Brain pericyte (primary cell): ENCODE measurements at regions not wholly inside any gene's neighbourhood (a gene's known extent, or its start where the extent isn't known, plus 50 kb on each side); places are given as distances from the start of the nearest gene placed in this dataset.

Experiments used
- DNase-seq: peaks from one replicate; pipeline ENCODE4 v3.0.0-alpha.2; 2012; ENCODE audit warnings: low read depth, low spot score

DNA sequence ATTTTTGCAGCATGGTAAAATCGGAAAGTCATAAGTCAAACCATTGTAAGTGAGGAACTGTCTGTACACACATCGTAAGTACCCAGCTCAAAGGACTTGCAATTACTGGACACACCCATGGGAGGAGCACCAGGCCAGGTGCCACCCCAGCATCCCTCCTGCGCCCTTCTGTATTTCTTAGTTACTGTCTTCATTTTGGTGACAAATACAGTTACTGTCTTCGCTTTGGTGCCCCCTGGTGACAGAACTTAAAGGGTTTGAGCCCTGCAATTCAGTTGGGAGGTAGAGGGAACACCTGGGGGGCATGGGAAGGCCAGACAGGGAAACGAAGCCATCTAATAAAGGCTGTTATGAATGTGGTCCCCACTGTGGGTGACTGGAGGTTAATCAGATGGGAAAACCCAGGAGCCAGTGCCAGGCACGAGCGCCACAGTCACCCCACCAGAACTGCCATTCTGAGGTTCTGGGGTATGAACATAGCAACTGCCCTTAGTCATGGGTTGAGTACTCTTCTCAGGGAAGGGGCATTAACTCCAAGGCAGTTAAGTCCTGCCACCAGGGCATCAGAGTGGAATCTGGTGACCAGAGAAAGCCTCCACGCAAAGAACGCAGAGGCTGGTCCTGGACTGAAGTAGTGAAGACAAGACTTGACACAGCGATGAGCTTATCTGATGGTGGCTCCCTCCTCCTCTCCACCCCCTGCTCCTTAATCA is 612.9 kb downstream of the PTPRU start:
- DNase-seq = no peak

DNA sequence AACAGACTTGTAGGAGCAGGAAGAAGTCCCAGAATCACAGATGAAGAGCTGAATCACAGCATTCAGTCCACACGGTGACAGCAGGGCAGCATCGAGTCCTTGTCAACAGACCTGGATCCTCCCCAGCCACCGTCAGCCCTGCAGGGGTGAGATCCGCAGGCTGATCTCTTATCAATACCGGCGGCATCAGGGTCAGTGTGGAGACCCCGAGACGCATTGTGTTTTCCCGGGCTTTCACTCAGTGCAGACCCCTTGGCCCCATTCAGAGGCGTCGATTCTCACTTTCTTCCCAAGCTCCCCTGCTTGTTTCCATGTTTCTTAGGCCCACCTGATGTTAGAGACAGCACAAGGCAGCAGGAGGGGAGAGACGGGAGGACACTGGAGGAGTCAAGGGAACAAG is 609.6 kb downstream of the PTPRU start:
- no peak for DNase-seq

DNA sequence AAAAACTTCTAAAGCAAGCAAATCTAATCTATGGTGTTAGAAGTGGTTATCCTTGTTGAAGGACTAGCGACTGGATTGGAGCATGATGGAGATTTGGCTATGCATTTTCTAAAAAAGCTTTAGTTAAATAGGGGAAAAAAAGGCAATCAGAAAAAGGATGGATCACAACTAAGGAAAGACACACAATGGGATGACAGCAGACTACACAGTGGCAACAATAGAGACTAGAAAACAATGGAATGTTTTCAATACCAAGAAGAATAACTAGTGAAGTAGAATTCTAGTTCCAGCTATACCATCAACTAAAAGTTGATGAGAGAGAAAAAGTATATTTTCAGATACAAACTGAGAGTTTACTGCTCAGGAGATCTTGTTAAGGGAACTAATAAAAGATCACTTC is 605.8 kb downstream of the PTPRU start:
- no peak for DNase-seq

- DNase-seq = no peak
These were observed 603.4 kb downstream of the PTPRU start for GRCh38 chr1:29839726-29840125.

- DNase-seq = no peak
These were observed 602.5 kb downstream of the PTPRU start for GRCh38 chr1:29838738-29839320.

- no peak for DNase-seq
These were observed 600.6 kb downstream of the PTPRU start for GRCh38 chr1:29836651-29837646.

DNA sequence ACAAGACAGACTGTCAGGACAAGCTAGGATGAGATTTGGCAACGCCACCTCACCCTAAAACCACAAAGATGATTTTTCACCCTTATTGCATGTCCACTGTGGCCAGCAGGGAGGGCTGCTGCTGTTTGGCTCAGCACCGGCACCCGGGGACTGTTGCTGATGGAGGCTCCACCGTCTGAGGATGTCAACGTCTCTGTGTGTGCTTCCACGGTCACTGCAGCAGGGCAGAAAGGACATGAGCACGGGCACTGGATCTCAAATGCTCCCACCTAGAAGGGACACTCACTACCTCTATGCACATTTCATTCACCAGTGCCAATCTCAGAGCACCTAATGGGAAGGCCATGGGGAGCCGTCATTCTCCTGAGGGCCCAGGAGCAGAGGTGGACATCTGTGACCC is 599.6 kb downstream of the PTPRU start:
- no peak for DNase-seq

DNA sequence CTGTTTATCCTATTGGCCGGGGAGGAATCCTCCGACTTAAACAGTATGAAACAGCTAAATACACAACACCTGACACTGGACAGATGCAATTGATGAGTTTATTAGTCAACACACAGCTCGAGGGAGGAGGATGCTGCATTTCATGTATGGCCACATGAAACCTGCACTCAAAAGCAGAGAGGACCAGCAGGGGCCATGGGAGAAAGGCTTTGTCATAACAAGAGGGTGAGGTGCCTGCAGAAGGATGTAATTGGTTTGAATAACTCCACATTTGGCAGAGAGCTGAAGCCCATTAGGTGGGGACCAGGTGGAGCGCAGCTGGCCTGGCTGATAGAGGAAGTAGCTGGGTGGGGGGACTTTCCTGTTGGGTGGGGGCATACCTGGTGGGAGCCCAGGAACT is 599.1 kb downstream of the PTPRU start:
- no peak for DNase-seq

GRCh38 chr1:29833581-29833980 is 597.3 kb downstream of the PTPRU start:
- DNase-seq = no peak

DNA sequence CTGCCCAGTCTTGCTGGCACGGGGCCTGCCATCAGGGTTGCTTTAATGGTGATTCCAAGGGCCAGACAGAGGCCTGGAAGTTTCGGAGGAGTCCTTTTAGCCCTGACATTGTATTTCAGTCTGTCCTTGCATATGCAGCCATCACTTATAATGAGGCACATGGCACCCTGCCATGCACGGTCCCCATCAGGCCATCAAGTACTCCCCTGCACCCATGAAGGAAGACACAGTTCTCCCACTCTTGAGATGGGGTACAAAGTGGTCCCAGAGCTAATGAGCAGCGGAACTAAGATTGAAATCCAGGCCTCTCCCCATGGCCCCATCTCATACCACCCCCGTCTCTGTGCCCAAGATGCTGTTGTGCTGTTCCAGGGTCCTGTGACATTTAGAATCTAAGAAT is 596.6 kb downstream of the PTPRU start:
- DNase-seq = no peak

DNA sequence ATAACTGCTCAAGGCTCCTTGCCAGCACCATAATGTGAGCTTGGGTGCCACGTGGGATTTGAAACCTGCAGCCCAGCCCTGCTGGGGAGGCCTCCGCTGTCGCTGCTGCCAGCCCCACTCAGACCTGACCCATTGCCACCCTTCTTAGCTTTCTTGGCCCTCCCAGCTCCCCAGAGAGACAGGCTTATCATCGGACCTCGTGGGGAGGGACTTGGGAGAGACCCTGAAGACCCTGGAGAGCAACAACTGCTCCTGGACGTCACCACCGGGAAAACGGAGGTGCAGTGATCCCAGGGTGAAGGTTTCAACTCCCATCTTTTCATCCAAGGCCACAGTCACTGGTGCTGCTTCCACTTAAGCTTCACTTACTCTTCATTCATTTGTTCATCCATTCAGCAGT is 596.1 kb downstream of the PTPRU start:
- DNase-seq = no peak

GRCh38 chr1:29831500-29832117 is 595.3 kb downstream of the PTPRU start:
- DNase-seq = no peak

GRCh38 chr1:29830916-29831315 is 594.6 kb downstream of the PTPRU start:
- no peak for DNase-seq

DNA sequence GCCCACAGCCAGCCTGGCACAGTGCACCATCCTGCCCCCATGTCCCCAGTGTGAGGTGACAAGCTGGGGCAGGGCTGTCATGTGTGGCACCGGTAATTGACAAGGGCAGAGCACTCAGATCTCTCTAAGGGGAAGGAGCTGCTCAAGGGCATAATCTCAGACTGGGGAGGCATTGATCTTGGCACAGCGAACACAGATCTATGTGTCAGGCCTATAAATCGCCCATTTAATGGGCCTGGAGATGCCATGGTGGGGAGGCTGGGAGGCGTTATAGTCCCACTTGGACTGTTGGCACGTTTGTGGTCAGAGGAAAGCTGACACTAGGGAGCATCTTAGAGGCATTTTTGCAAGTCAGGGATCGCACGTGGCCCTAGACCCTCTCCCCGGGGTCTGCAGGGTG is 594.1 kb downstream of the PTPRU start:
- DNase-seq = no peak

GRCh38 chr1:29829448-29830344 is 593.4 kb downstream of the PTPRU start:
- DNase-seq = no peak

GRCh38 chr1:29828526-29829447 is 592.5 kb downstream of the PTPRU start:
- no peak for DNase-seq

GRCh38 chr1:29827801-29828525 is 591.6 kb downstream of the PTPRU start:
- DNase-seq = no peak

DNA sequence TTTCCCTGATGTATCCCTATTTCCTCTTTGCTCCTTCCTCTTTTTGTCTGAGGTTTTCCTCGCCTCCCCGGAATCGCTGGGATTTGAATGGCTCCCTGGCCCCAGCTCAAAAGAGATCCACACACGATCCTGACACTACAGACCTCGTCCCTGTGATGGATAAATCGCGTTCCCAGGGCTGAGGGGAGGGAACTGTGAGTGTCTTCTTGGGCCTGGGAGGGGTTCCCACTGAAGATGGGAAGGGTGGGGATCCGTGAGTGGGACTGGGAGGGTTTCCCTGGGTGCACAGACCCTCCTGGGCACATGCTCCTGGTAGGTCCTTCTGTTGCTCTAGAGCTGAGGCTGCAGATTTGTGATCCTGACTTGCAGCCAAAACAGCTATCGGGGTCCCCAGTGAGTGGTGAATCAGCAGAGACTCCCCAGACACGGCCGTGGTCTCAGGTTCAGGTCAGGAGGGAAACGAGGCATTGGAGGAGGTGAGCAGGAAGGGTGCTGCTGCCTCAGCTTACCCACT is 591.0 kb downstream of the PTPRU start:
- DNase-seq = no peak

- DNase-seq = no peak
These were observed 590.3 kb downstream of the PTPRU start for GRCh38 chr1:29826646-29827045.
